ENCODE measurements at regions not wholly inside any gene's neighbourhood (a gene's known extent, or its start where the extent isn't known, plus 50 kb on each side); places are given as distances from the start of the nearest gene placed in this dataset.

- TF ChIP-seq ARNTL (CRISPR knock-in tag; IDR thresholded peaks at IDR 0.05; ENCODE audit: borderline replicate concordance, low read depth) = no peak
- TF ChIP-seq, protein P1, sequence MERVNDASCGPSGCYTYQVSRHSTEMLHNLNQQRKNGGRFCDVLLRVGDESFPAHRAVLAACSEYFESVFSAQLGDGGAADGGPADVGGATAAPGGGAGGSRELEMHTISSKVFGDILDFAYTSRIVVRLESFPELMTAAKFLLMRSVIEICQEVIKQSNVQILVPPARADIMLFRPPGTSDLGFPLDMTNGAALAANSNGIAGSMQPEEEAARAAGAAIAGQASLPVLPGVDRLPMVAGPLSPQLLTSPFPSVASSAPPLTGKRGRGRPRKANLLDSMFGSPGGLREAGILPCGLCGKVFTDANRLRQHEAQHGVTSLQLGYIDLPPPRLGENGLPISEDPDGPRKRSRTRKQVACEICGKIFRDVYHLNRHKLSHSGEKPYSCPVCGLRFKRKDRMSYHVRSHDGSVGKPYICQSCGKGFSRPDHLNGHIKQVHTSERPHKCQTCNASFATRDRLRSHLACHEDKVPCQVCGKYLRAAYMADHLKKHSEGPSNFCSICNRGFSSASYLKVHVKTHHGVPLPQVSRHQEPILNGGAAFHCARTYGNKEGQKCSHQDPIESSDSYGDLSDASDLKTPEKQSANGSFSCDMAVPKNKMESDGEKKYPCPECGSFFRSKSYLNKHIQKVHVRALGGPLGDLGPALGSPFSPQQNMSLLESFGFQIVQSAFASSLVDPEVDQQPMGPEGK (CRISPR knock-in tag; IDR thresholded peaks at IDR 0.05; ENCODE audit: borderline replicate concordance) = no peak
Observed at GRCh38 chr18:56278421-56279003, 359.9 kb downstream of the TXNL1 start.

Measured in SK-N-SH treated with all-trans-retinoic acid at 6 μM for 48 hours (cell line).